ENCODE measurements at regions not wholly inside any gene's neighbourhood (a gene's known extent, or its start where the extent isn't known, plus 50 kb on each side); places are given as distances from the start of the nearest gene placed in this dataset.

DNA sequence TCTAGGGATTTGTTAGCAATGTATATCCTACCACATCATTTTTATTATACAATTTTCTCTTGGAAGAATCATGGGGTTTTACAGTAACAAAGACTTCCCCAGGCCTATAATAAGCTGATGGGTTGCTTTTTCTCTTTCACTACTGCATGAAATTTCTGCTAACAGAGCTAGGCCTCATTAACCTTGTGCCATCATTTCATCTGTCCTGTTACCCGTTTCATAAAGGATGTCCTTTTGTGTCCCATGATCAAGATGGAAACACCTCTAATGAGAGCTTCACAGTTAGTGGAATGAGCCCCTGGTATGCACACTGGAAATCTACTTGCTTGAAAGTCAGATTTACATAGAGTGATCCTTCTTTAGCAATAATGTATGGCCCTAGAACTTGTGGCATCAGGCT lies 138.7 kb downstream of the RXFP2 start:
- Histone ChIP-seq H3T11ph (ENCODE audit: low read length) (no peak overlapping the region), H4K91ac (ENCODE audit: insufficient read length, low read depth, low read length) (no peak overlapping the region), H2BK12ac (ENCODE audit: insufficient read length, low read depth, low read length) (no peak overlapping the region), H2BK20ac (ENCODE audit: low read depth, low read length, poor library complexity, severe bottlenecking) (no peak overlapping the region), H3K9ac (ENCODE audit: extremely low read depth, insufficient read length, low read length) (no peak overlapping the region), H2BK15ac (ENCODE audit: low read depth, low read length) (no peak overlapping the region), H3K56ac (ENCODE audit: insufficient read length, low read depth, low read length) (no peak overlapping the region), H3K23me2 (ENCODE audit: insufficient read length, low read depth, low read length, poor library complexity, severe bottlenecking) (no peaks in the 10 kb centered on the region), H3K23ac (ENCODE audit: insufficient read length, low read depth, low read length) (no peak overlapping the region), H2AFZ (ENCODE audit: low read length) (no peak overlapping the region), H3K27ac (ENCODE audit: insufficient read length, low read depth, low read length) (no peak overlapping the region), H3K14ac (ENCODE audit: insufficient read depth, low read length) (no peak overlapping the region), H3K4ac (ENCODE audit: low read depth, low read length) (no peak overlapping the region), H4K20me1 (ENCODE audit: control insufficient read depth, insufficient read depth, insufficient read length) (no peaks in the 10 kb centered on the region), H3K79me2 (ENCODE audit: insufficient read depth, low read length) (no peaks in the 10 kb centered on the region), H3K4me1 (ENCODE audit: insufficient read depth, low read length) (no peaks in the 10 kb centered on the region; the same call in 1 of the 2 replicates), H2AK5ac (ENCODE audit: insufficient read length, low read length) (no peak overlapping the region), H4K8ac (replicated peaks; ENCODE audit: insufficient read length, low read depth, low read length) (no peak overlapping the region), H2BK120ac (ENCODE audit: low read depth, low read length, poor library complexity, severe bottlenecking) (no peak overlapping the region), H3K9me3 (ENCODE audit: control insufficient read depth, low read depth, low read length) (no peaks in the 10 kb centered on the region), H3K27me3 (ENCODE audit: insufficient read depth, low read length) (no peaks in the 10 kb centered on the region), H3K4me2 (ENCODE audit: insufficient read depth, insufficient read length, low read length) (no peak overlapping the region), H2BK5ac (ENCODE audit: insufficient read length, low read length) (no peak overlapping the region), H4K5ac (ENCODE audit: insufficient read length, low read depth, low read length) (no peak overlapping the region), H3K18ac (ENCODE audit: insufficient read length, low read depth, low read length) (no peak overlapping the region), H3K79me1 (ENCODE audit: insufficient read depth, low read depth, low read length, poor library complexity, severe bottlenecking) (no peaks in the 10 kb centered on the region)
- no peak overlapping the region for H3K27ac Mint-ChIP-seq
- TF ChIP-seq, protein P1, sequence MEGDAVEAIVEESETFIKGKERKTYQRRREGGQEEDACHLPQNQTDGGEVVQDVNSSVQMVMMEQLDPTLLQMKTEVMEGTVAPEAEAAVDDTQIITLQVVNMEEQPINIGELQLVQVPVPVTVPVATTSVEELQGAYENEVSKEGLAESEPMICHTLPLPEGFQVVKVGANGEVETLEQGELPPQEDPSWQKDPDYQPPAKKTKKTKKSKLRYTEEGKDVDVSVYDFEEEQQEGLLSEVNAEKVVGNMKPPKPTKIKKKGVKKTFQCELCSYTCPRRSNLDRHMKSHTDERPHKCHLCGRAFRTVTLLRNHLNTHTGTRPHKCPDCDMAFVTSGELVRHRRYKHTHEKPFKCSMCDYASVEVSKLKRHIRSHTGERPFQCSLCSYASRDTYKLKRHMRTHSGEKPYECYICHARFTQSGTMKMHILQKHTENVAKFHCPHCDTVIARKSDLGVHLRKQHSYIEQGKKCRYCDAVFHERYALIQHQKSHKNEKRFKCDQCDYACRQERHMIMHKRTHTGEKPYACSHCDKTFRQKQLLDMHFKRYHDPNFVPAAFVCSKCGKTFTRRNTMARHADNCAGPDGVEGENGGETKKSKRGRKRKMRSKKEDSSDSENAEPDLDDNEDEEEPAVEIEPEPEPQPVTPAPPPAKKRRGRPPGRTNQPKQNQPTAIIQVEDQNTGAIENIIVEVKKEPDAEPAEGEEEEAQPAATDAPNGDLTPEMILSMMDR (conservative IDR thresholded peaks at IDR 0.05) = no peak
- no peaks in the 10 kb centered on the region for H3K36me3 Mint-ChIP-seq (ENCODE audit: insufficient read depth in 1 of 3, low read depth in 3 of 3)
- no CpG with 5 or more reads among the region's 1 CpG for WGBS (ENCODE audit: extremely low coverage, insufficient read length, low lambda C conversion rate)
- no peak for DNase-seq
- peaks cover 3 to 4% of the 10 kb centered on the region in 2 experiments for H3K4me1 Mint-ChIP-seq
- no peak overlapping the region for H3K4me3 Mint-ChIP-seq
- no peaks in the 10 kb centered on the region for H3K27me3 Mint-ChIP-seq (ENCODE audit: low read depth)
- H3K9me3 Mint-ChIP-seq = no peaks in the 10 kb centered on the region
